Stimulated activated memory B cell treated with anti-CD40 and anti-IgM and Interleukin-4, amounts not matched to agents 10 μg/mL and 1 μg/mL and 100 μg/mL, for 72 hours (primary cell): ENCODE measurements at regions not wholly inside any gene's neighbourhood (a gene's known extent, or its start where the extent isn't known, plus 50 kb on each side); places are given as distances from the start of the nearest gene placed in this dataset.

ENCODE experiments used
- ATAC-seq: fragments of 150-1000 bp; cut with Tn5 transposase; 2 replicates; pipeline ENCODE4 v1.10.0; 2021
- H3K27ac Mint-ChIP-seq: one replicate; pipeline ENCODE4 v1.8.0; 2022; ENCODE audit warnings: mild to moderate bottlenecking, mixed read lengths
- H3K27me3 Mint-ChIP-seq: one replicate; pipeline ENCODE4 v1.8.0; 2022; ENCODE audit warnings: mixed read lengths
- H3K36me3 Mint-ChIP-seq: one replicate; pipeline ENCODE4 v1.8.0; 2022; ENCODE audit warnings: mixed read lengths
- H3K4me1 Mint-ChIP-seq: one replicate; pipeline ENCODE4 v1.8.0; 2022; ENCODE audit warnings: mixed read lengths
- H3K4me3 Mint-ChIP-seq: one replicate; pipeline ENCODE4 v1.8.0; 2022; ENCODE audit warnings: mild to moderate bottlenecking, moderate library complexity, mixed read lengths
- H3K9me3 Mint-ChIP-seq: one replicate; pipeline ENCODE4 v1.8.0; 2022; ENCODE audit warnings: mixed read lengths

- Mint-ChIP-seq H3K27me3 (no peaks in the 10 kb centered on the region), H3K4me1 (no peaks in the 10 kb centered on the region), H3K27ac (no peak overlapping the region), H3K9me3 (peaks cover 3% of the 10 kb centered on the region), H3K4me3 (no peak overlapping the region), H3K36me3 (no peaks in the 10 kb centered on the region)
- no peak for ATAC-seq
Observed at GRCh38 chr9:118809160-118809625, 560.0 kb downstream of the BRINP1 start.

DNA sequence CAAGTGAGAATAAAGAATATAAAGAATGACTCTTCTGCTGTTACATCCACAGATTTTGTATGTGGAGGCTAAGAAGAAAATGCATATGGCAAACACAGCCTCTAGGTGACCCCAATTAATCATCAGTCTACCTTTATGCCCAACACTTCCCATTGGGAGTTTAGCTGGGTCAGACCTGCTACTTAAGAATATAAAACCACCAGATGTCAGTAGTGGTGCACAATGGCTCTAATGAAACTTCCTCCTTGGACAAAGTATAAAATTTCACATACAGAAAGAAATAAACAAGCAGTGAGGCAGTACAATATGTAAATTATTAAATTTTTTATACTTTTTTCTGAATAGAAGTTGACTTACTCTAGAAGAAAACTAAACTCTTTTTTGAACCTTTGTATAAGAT, 539.9 kb downstream of the BRINP1 start:
- Mint-ChIP-seq H3K4me3 (no peak overlapping the region), H3K27ac (no peak overlapping the region)

DNA sequence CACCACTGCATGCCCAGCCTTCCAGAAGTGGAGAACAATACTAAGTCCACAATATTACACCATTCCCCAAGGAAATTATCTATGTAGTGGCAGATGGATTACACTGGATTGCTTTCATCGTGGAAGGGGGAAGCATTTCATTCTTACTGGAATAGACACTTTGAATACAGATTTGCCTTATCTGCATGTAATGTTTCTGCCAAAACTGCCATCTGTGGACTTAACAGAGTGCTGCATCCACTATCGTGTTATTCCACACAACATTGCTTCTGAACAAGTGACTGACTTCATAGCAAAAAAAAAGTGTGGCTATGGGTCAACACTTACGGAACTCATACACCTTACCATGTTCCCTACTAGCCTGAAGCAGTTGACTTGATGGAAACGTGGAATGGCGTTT, 536.9 kb downstream of the BRINP1 start:
- Mint-ChIP-seq H3K9me3 (peaks cover 9% of the 10 kb centered on the region), H3K36me3 (no peaks in the 10 kb centered on the region), H3K27ac (no peak overlapping the region), H3K4me3 (no peak overlapping the region), H3K27me3 (no peaks in the 10 kb centered on the region), H3K4me1 (no peaks in the 10 kb centered on the region)
- ATAC-seq = no peak

More for the DNA sequence above, 539.9 kb downstream of the BRINP1 start:
- H3K27me3 Mint-ChIP-seq = no peaks in the 10 kb centered on the region
- no peaks in the 10 kb centered on the region for H3K4me1 Mint-ChIP-seq
- ATAC-seq = no peak
- H3K9me3 Mint-ChIP-seq = peaks cover 3% of the 10 kb centered on the region
- no peaks in the 10 kb centered on the region for H3K36me3 Mint-ChIP-seq

- no peak for ATAC-seq
- Mint-ChIP-seq H3K27ac (no peak overlapping the region), H3K4me1 (no peaks in the 10 kb centered on the region), H3K27me3 (no peaks in the 10 kb centered on the region), H3K4me3 (no peak overlapping the region), H3K9me3 (peaks cover 7% of the 10 kb centered on the region), H3K36me3 (no peaks in the 10 kb centered on the region)
Observed at GRCh38 chr9:118836891-118837290, 532.3 kb downstream of the BRINP1 start.

GRCh38 chr9:118871531-118871930, 497.7 kb downstream of the BRINP1 start:
- no peaks in the 10 kb centered on the region for H3K27me3 Mint-ChIP-seq
- H3K27ac Mint-ChIP-seq = no peak overlapping the region
- no peaks in the 10 kb centered on the region for H3K4me1 Mint-ChIP-seq
- no peaks in the 10 kb centered on the region for H3K36me3 Mint-ChIP-seq
- H3K4me3 Mint-ChIP-seq = no peak overlapping the region
- no peak for ATAC-seq
- peaks cover 3% of the 10 kb centered on the region for H3K9me3 Mint-ChIP-seq

GRCh38 chr9:118882684-118883083, 486.6 kb downstream of the BRINP1 start:
- no peak for ATAC-seq
- H3K4me3 Mint-ChIP-seq = no peak overlapping the region
- H3K9me3 Mint-ChIP-seq = peaks cover 8% of the 10 kb centered on the region
- H3K4me1 Mint-ChIP-seq = no peaks in the 10 kb centered on the region
- no peaks in the 10 kb centered on the region for H3K27me3 Mint-ChIP-seq
- no peak overlapping the region for H3K27ac Mint-ChIP-seq
- H3K36me3 Mint-ChIP-seq = no peaks in the 10 kb centered on the region

DNA sequence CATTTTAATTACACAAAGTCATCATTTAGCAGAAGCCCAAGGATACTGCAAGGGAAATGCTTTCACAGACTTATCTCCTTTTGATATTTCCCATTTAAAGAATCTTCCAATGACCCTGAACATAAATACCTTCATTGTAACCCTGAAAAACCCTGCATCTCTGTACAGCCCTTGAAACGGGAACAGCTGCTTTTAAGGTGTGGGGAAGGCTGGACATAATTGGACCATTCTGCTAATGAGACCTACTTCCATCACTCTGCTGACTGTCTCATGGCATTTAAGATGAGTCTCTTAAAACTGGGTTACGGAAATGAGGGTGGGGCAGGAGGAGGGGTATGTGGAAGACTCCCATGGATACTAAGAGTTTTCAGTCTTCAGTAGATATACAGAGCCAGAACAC, 485.8 kb downstream of the BRINP1 start:
- no peaks in the 10 kb centered on the region for H3K27me3 Mint-ChIP-seq
- peaks cover 8% of the 10 kb centered on the region for H3K9me3 Mint-ChIP-seq
- H3K4me1 Mint-ChIP-seq = no peaks in the 10 kb centered on the region
- ATAC-seq = no peak
- H3K27ac Mint-ChIP-seq = no peak overlapping the region
- no peak overlapping the region for H3K4me3 Mint-ChIP-seq
- H3K36me3 Mint-ChIP-seq = no peaks in the 10 kb centered on the region

DNA sequence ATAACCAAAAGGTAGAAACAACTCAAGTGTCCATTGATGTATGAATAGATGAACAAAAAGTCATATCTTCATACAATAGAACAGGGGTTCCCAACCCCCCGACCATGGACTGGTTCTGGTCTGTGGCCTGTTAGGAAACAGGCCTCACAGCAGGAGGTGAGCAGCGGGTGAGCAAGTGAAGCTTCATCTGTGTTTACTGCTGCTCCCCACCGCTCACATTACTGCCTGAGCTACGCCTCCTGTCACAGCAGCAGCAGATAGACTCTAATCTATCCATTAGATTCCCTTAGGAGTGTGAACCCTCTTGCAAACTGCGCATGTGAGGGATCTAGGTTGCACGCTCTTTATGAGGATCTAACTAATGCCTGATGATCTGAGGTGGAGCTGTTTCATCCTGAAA, 478.0 kb downstream of the BRINP1 start:
- no peaks in the 10 kb centered on the region for H3K4me1 Mint-ChIP-seq
- H3K27me3 Mint-ChIP-seq = no peaks in the 10 kb centered on the region
- no peaks in the 10 kb centered on the region for H3K9me3 Mint-ChIP-seq
- no peaks in the 10 kb centered on the region for H3K36me3 Mint-ChIP-seq
- no peak for ATAC-seq
- H3K4me3 Mint-ChIP-seq = no peak overlapping the region
- H3K27ac Mint-ChIP-seq = no peak overlapping the region

GRCh38 chr9:118896324-118897000, 472.8 kb downstream of the BRINP1 start:
- Mint-ChIP-seq H3K9me3 (no peaks in the 10 kb centered on the region), H3K27me3 (no peaks in the 10 kb centered on the region), H3K27ac (no peak overlapping the region), H3K4me1 (no peaks in the 10 kb centered on the region), H3K36me3 (no peaks in the 10 kb centered on the region), H3K4me3 (no peak overlapping the region)
- no peak for ATAC-seq

GRCh38 chr9:118918180-118918579, 451.1 kb downstream of the BRINP1 start:
- H3K9me3 Mint-ChIP-seq = peaks cover 28% of the 10 kb centered on the region
- no peaks in the 10 kb centered on the region for H3K27me3 Mint-ChIP-seq
- H3K36me3 Mint-ChIP-seq = no peaks in the 10 kb centered on the region
- H3K27ac Mint-ChIP-seq = no peak overlapping the region
- no peak for ATAC-seq
- H3K4me3 Mint-ChIP-seq = no peak overlapping the region
- H3K4me1 Mint-ChIP-seq = no peaks in the 10 kb centered on the region

DNA sequence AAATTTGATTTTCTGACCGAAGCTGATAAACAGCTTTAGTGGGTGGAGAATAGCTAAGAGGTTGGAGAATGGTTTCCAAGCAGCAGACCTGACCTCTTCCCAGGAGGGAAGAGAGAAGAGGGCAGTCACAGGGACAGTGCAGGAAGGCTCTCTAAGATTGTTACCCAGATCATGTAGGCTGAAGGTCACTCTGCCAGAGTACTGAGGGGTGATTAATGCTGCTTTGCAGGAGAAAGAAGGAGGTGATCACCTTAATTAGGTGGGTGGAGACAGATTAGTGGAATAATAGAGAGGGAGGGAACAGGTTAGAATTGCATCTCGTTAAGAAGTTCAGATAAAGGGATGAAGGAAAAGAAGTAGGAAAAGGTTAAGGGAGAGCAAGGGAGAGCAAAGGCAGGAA, 440.5 kb downstream of the BRINP1 start:
- peaks cover 2% of the 10 kb centered on the region for H3K9me3 Mint-ChIP-seq
- H3K4me1 Mint-ChIP-seq = no peaks in the 10 kb centered on the region
- no peaks in the 10 kb centered on the region for H3K27me3 Mint-ChIP-seq
- no peaks in the 10 kb centered on the region for H3K36me3 Mint-ChIP-seq
- no peak overlapping the region for H3K27ac Mint-ChIP-seq
- ATAC-seq = no peak
- no peak overlapping the region for H3K4me3 Mint-ChIP-seq

DNA sequence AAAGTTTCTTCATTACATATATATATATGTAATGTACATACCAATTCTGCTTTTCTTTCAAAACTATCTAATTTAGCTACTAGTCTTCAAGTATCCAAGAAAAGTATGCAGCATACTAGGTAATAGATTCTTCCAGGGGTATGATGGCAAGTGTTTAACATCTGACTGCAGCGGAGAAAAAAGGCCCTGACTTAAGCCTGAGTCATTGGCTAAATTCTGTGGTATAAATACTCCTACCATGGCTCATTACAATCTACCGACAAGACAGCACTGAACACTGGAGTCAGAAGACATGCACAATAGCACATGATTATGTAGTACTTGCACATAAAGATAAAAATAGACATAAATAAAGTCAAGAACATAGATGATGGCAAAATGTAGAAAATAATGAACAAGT, 439.9 kb downstream of the BRINP1 start:
- Mint-ChIP-seq H3K27ac (no peak overlapping the region), H3K4me3 (no peak overlapping the region), H3K27me3 (no peaks in the 10 kb centered on the region), H3K36me3 (no peaks in the 10 kb centered on the region), H3K4me1 (no peaks in the 10 kb centered on the region), H3K9me3 (peaks cover 4% of the 10 kb centered on the region)
- no peak for ATAC-seq

- peaks cover 2% of the 10 kb centered on the region for H3K9me3 Mint-ChIP-seq
- H3K27me3 Mint-ChIP-seq = no peaks in the 10 kb centered on the region
- no peak for ATAC-seq
- H3K4me1 Mint-ChIP-seq = no peaks in the 10 kb centered on the region
- H3K36me3 Mint-ChIP-seq = no peaks in the 10 kb centered on the region
- no peak overlapping the region for H3K27ac Mint-ChIP-seq
- H3K4me3 Mint-ChIP-seq = no peak overlapping the region
Observed at GRCh38 chr9:118931941-118932340, 437.3 kb downstream of the BRINP1 start.

- Mint-ChIP-seq H3K4me3 (no peak overlapping the region), H3K4me1 (no peaks in the 10 kb centered on the region), H3K36me3 (no peaks in the 10 kb centered on the region), H3K27ac (no peak overlapping the region), H3K9me3 (peaks cover 2% of the 10 kb centered on the region), H3K27me3 (no peaks in the 10 kb centered on the region)
- ATAC-seq = no peak
Observed at GRCh38 chr9:118938581-118938980, 430.7 kb downstream of the BRINP1 start.

DNA sequence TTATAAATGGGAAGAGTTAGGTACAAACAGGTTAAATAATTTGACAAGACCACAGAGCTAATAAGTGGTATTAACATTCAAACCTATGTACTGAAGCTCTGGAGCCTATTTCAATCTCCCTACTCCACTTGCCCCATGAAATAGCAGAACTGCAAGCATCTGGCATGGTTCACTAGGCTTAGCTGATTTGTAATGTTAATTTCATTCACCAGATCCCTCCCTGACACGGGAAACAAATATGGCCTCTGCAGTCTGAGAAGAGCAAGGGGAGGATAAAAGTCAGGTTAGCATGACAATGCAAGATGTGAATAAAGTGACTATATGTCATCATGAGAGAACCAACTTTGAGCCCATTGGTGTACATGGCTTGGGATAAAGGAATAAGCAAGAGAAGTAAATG, 428.8 kb downstream of the BRINP1 start:
- H3K27me3 Mint-ChIP-seq = no peaks in the 10 kb centered on the region
- no peak for ATAC-seq
- no peaks in the 10 kb centered on the region for H3K9me3 Mint-ChIP-seq
- H3K4me1 Mint-ChIP-seq = no peaks in the 10 kb centered on the region
- H3K36me3 Mint-ChIP-seq = no peaks in the 10 kb centered on the region
- no peak overlapping the region for H3K27ac Mint-ChIP-seq
- H3K4me3 Mint-ChIP-seq = no peak overlapping the region

DNA sequence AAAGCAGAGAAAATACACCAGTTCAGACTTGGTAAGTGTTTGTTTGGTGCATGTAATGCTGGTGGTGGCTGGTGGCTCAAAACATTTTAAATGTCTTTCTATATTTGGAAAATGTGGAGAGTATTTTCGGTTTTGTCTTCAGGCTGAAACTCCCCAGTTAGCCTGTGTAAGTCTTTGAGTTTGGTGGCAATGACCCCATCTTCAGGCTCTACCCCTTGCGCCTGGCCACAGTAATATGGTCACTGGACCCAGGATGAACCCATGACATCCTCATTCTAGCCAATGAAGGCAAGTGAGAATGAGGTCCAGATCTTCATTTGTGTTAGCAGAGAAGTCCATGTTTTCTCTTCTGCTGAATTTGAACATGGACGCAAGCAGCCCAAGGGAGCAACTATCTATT, 422.6 kb downstream of the BRINP1 start:
- Mint-ChIP-seq H3K9me3 (no peaks in the 10 kb centered on the region), H3K27me3 (no peaks in the 10 kb centered on the region), H3K4me1 (no peaks in the 10 kb centered on the region), H3K27ac (no peak overlapping the region), H3K36me3 (no peaks in the 10 kb centered on the region), H3K4me3 (no peak overlapping the region)
- no peak for ATAC-seq

- H3K27me3 Mint-ChIP-seq = no peaks in the 10 kb centered on the region
- no peaks in the 10 kb centered on the region for H3K36me3 Mint-ChIP-seq
- no peak for ATAC-seq
- H3K9me3 Mint-ChIP-seq = no peaks in the 10 kb centered on the region
- no peaks in the 10 kb centered on the region for H3K4me1 Mint-ChIP-seq
- no peak overlapping the region for H3K27ac Mint-ChIP-seq
- no peak overlapping the region for H3K4me3 Mint-ChIP-seq
Observed at GRCh38 chr9:118954857-118955256, 414.4 kb downstream of the BRINP1 start.
